Keratinocyte (primary cell): ENCODE measurements at regions not wholly inside any gene's neighbourhood (a gene's known extent, or its start where the extent isn't known, plus 50 kb on each side); places are given as distances from the start of the nearest gene placed in this dataset.

ENCODE experiments used
- DNase-seq: peaks from one replicate; pipeline ENCODE4 v3.0.0-alpha.2; 2011; ENCODE audit warnings: low read depth, missing footprints, low spot score
- FAIRE-seq: peaks from 2 replicates; lab custom pipeline; 2011; peaks lifted over from hg19 to GRCh38; lab: Jason Lieb, UNC
- H2AFZ ChIP-seq: 2 replicates; pipeline ENCODE4 v1.6.0; 2012; ENCODE audit warnings: low read length, control low read depth, inconsistent platforms; ENCODE audit not compliant: control insufficient read depth
- H3K27ac ChIP-seq: 2 replicates; pipeline ENCODE4 v1.5.1; 2011; ENCODE audit warnings: low read length; ENCODE audit not compliant: control insufficient read depth, insufficient read depth
- H3K27me3 ChIP-seq: 3 replicates; pipeline ENCODE4 v1.6.0; 2011; ENCODE audit warnings: low read length; ENCODE audit not compliant: control insufficient read depth, insufficient read depth; ENCODE audit errors: extremely low read depth
- H3K36me3 ChIP-seq, 2 experiments: 2 replicates in 1 of 2; 3 replicates in 1 of 2; pipeline ENCODE4 v1.5.1; 2011; ENCODE audit warnings: low read length in 2 of 2, mild to moderate bottlenecking in 1 of 2; ENCODE audit not compliant: control insufficient read depth in 2 of 2, insufficient read depth in 2 of 2; ENCODE audit errors: extremely low read depth in 1 of 2
- H3K4me1 ChIP-seq: 3 replicates; pipeline ENCODE4 v1.5.1; 2011; ENCODE audit warnings: low read length; ENCODE audit not compliant: control insufficient read depth, insufficient read depth; ENCODE audit errors: extremely low read depth
- H3K4me2 ChIP-seq: 3 replicates; pipeline ENCODE4 v1.6.0; 2011; ENCODE audit warnings: low read depth, low read length; ENCODE audit not compliant: control insufficient read depth, insufficient read depth; ENCODE audit errors: extremely low read depth
- H3K4me3 ChIP-seq, 3 experiments: fragments of 200-600 bp in 1 of 3; sonication (generic) in 1 of 3; 2 replicates in 2 of 3; 3 replicates in 1 of 3; pipeline ENCODE4 v1.5.1; 2011 to 2016; ENCODE audit warnings: low read length in 3 of 3, mild to moderate bottlenecking in 3 of 3, control low read depth in 2 of 3, inconsistent platforms in 1 of 3, low read depth in 1 of 3, mixed read lengths in 1 of 3, mixed run types in 1 of 3, moderate library complexity in 1 of 3; ENCODE audit not compliant: control insufficient read depth in 2 of 3, insufficient read depth in 2 of 3; ENCODE audit errors: extremely low read depth in 1 of 3
- H3K79me2 ChIP-seq: 2 replicates; pipeline ENCODE4 v1.6.0; 2012; ENCODE audit warnings: low read length; ENCODE audit not compliant: control insufficient read depth, insufficient read depth
- H3K9ac ChIP-seq: 3 replicates; pipeline ENCODE4 v1.6.0; 2011; ENCODE audit warnings: low read length; ENCODE audit not compliant: control insufficient read depth, insufficient read depth; ENCODE audit errors: extremely low read depth
- H3K9me1 ChIP-seq: 3 replicates; pipeline ENCODE4 v1.6.0; 2011; ENCODE audit warnings: low read length; ENCODE audit not compliant: control insufficient read depth, insufficient read depth; ENCODE audit errors: extremely low read depth
- H3K9me3 ChIP-seq: 2 replicates; pipeline ENCODE4 v1.5.1; 2012; ENCODE audit warnings: low read depth, low read length; ENCODE audit not compliant: control insufficient read depth
- H4K20me1 ChIP-seq: 3 replicates; pipeline ENCODE4 v1.6.0; 2011; ENCODE audit warnings: low read length; ENCODE audit not compliant: control insufficient read depth, insufficient read depth; ENCODE audit errors: extremely low read depth
- CTCF ChIP-seq, 3 experiments: IDR thresholded peaks in 1 of 3; conservative IDR thresholded peaks in 1 of 3; optimal IDR thresholded peaks in 1 of 3; 2 replicates in 2 of 3; 3 replicates in 1 of 3; pipeline versions ENCODE3 to v1.5.1; 2011; ENCODE audit warnings: low read length in 3 of 3, mild to moderate bottlenecking in 3 of 3, moderate library complexity in 2 of 3, control low read depth in 1 of 3, inconsistent platforms in 1 of 3; ENCODE audit not compliant: insufficient read depth in 2 of 3; ENCODE audit errors: extremely low read depth in 1 of 3
- EZH2 ChIP-seq: IDR thresholded peaks from one replicate; pipeline ENCODE4 v1.6.1; 2012; ENCODE audit warnings: inconsistent platforms, mild to moderate bottlenecking, low read length, moderate library complexity
- dilution Hi-C: fragments of 300-500 bp; cut with MboI; formaldehyde crosslinking; loops from one replicate; pipeline ENCODE4 v1.7.0; 2020; ENCODE audit warnings: low sequenced_read_pairs; ENCODE audit not compliant: extremely low pct_ligation_motif_present

GRCh38 chr4:157983300-157983699 lies 189.5 kb downstream of the GASK1B start:
- FAIRE-seq = no peak
- Histone ChIP-seq H3K27ac (no peak overlapping the region), H4K20me1 (no peaks in the 10 kb centered on the region), H3K9me3 (no peaks in the 10 kb centered on the region), H3K79me2 (no peaks in the 10 kb centered on the region), H3K27me3 (no peaks in the 10 kb centered on the region), H3K9me1 (no peaks in the 10 kb centered on the region), H3K36me3 (no peaks in the 10 kb centered on the region), H3K4me1 (no peaks in the 10 kb centered on the region), H2AFZ (no peak overlapping the region), H3K9ac (no peak overlapping the region), H3K4me2 (no peak overlapping the region), H3K4me3 (no peak overlapping the region)
- DNase-seq = no peak
- TF ChIP-seq CTCF (optimal IDR thresholded peaks at IDR 0.05 in 1 of 3, IDR thresholded peaks at IDR 0.05 in 1 of 3, conservative IDR thresholded peaks at IDR 0.05 in 1 of 3; ENCODE audit: extremely low read depth in 1 of 3, insufficient read depth in 2 of 3, low read length in 3 of 3) (no peak), EZH2 (no peak)
- dilution Hi-C loops = no loop called here

DNA sequence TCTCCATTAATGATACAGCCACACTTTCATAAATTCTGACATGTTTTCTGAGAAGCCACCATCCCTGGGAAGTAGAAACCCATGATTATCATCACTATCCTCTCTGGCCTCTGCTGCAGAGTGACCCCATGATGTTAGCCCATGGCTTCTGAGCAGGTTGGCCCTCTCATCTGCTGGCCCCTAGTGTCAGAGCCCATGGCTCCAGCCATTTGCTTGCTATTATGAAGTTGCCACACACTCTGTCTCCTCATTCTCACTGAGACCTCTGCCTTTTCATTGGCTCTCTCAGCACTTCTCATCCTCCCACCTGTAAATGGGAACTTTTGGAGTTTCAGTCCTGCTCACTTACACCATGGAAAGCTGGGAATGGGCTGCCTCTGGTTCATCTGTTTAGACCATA lies 192.7 kb downstream of the GASK1B start:
- Histone ChIP-seq H3K27ac (no peak overlapping the region), H3K36me3 (no peaks in the 10 kb centered on the region), H3K4me1 (no peaks in the 10 kb centered on the region), H3K9ac (no peak overlapping the region), H3K9me1 (no peaks in the 10 kb centered on the region), H3K4me3 (no peak overlapping the region), H3K27me3 (no peaks in the 10 kb centered on the region), H3K4me2 (no peak overlapping the region), H3K9me3 (no peaks in the 10 kb centered on the region), H2AFZ (no peak overlapping the region), H4K20me1 (no peaks in the 10 kb centered on the region), H3K79me2 (no peaks in the 10 kb centered on the region)
- no peak for TF ChIP-seq EZH2
- TF ChIP-seq CTCF (optimal IDR thresholded peaks at IDR 0.05 in 1 of 3, IDR thresholded peaks at IDR 0.05 in 1 of 3, conservative IDR thresholded peaks at IDR 0.05 in 1 of 3; ENCODE audit: extremely low read depth in 1 of 3, insufficient read depth in 2 of 3, low read length in 3 of 3) = no peak
- FAIRE-seq (no peak), DNase-seq (no peak)
- dilution Hi-C loops = no loop called here
